Skin of body (tissue), 1 donor: ENCODE measurements at regions not wholly inside any gene's neighbourhood (a gene's known extent, or its start where the extent isn't known, plus 50 kb on each side); places are given as distances from the start of the nearest gene placed in this dataset.
A peak's percentile ranks its signal among the peaks of the same experiment; 100 is the strongest.

Experiments
- DNase-seq: peaks from one replicate; lab custom pipeline; 2025; lab: John Stamatoyannopoulos, UW

DNA sequence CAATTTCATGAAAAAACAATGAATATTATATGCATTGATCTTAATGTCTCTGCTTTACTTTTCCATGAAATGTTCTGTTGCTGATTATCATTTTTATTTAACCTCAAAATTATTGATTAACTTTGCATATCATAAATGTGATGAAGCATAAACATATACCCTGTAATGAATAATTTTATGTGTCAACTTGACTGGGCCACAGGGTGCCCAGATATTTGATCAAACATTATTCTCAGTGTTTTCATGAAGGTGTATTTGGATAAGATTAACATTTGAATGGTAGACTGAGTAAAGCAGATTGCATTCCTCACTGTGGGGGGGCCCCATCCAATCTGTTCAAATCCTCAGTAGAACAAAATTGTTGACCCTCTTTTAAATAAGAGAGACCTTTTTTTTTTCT lies 265.2 kb downstream of the CENPW start:
- DNase-seq, result no peak

GRCh38 chr6:126607289-126607688 lies 267.4 kb downstream of the CENPW start:
- no peak for DNase-seq

DNA sequence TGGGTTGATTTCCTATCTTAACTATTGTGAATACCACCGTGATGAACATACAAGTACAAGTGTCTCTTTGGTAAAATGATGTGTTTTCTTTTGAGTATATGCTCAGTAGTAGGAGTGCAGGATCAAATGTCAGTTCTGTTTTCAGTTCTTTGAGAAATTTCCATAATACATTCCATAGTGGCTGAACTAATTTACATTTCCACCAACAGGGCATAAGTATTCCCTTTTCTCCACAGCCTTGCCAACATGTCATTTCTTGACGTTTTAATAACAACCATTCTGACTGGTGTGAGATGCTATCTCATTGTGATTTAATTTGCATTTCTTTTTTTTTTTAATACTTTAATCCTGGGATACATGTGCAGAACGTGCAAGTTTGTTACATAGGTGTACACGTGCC lies 268.8 kb downstream of the CENPW start:
- DNase-seq, result no peak

- DNase-seq, result no peak
These were observed 275.0 kb downstream of the CENPW start for GRCh38 chr6:126614642-126615504.

- no peak for DNase-seq
These were observed 277.0 kb downstream of the CENPW start for GRCh38 chr6:126616866-126617265.

DNA sequence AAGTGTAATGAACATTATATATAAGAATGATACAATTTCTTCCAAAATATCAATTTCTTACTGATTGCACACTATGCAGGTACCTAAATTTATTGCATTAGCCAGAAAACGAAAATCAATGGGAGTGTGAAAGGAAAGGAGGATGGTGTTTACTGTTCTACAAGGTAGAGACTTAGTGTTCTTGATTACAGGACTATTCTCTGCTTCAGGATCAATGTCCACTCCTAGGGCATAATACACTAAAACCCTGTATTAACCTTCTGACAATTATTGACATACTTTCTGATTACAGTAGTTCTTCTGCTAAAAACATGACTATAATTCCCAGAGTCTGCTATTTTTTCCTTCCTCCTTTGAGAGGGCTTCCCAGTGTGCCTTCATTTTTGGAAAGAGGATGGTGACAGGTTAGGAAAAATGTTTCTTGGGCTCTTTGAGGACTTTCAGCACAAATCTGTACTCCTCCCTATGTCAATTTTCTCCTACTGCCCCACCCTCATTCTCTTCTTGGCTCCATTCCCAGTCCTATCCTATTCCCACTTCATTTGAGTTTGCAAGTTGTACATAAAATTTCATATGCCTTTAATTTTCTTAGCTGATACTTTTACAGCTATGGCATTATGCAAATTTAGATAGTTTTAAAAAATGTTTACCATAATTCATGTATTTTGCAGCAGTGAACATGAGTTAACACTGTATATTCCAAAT lies 278.9 kb downstream of the CENPW start:
- no peak for DNase-seq

DNA sequence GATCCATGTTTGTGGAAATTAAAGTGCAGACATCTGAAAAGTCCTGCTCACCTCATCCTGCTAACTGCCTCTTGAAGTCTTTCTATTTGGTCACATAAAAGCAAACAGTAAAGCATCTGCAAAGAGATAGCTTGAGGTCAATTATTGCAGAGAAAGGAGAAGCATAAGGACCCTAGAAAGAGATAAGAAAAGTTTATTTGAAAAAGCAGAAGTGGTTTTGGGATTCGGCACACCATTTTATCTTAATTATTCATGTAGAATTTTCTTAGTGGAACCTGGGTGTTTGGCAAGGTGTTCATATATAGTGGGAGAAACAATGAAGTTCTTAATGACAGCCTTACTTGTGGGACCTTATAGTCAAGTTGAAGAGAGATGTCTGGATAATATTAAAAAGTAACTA lies 280.8 kb downstream of the CENPW start:
- no peak for DNase-seq

GRCh38 chr6:126625019-126625418 lies 285.1 kb downstream of the CENPW start:
- DNase-seq, result no peak

DNA sequence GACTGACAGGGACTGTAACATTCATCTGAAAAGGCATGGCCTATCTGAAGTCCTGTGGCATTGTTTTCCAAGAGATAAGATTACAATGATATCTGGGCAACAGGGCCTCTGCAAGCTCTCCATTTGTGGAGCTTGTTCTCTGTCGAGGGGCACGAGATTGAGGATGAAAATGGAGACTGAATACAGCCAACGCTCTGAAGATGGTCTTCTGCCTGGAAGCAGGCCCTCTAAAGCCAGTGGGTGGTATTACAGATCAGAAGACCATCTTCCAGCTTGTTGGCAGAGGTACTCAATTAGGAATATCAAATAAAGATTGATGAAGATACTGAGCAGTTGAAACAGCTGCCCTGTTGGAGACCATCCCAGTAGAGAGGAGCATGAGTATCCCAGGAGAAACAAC lies 288.2 kb downstream of the CENPW start:
- no peak for DNase-seq

DNA sequence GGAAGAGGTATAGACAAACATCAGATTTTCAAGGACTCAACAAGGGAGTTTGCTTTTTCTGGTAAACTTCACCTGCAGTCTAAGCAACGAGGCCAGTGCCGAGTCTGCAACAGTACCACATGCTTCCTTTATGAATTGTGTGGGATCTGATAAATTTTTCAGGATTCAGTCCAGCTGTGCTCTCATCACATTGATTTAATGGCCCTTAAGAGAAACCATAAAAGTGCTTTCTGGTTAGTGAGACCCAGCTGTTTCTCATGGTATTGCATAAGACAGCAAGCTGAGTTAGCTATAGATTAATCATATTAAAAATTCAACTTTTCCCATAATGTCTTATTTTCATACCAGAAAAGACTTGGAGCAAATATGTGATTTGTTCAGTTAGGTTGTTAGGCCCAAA lies 291.4 kb downstream of the CENPW start:
- DNase-seq, result peak; percentile 89

DNA sequence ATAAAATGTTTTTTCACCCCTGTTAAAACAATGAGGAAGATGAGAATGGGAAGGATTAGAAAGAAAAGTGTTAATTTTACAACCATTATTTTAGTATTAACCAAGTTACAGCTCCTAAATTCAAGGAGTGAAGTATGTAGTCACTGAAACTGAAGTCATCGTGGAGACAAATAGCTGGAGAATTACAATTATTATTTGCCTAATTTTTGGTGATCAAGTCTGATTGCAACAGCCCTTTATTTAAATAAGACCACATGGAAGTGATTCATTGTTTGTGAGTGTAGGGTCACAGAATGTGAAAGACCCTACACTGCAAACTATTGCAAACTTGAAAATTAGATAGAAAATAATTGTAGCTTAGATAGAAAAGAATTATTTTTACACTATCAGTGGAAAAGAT lies 292.4 kb downstream of the CENPW start:
- DNase-seq, result no peak

DNA sequence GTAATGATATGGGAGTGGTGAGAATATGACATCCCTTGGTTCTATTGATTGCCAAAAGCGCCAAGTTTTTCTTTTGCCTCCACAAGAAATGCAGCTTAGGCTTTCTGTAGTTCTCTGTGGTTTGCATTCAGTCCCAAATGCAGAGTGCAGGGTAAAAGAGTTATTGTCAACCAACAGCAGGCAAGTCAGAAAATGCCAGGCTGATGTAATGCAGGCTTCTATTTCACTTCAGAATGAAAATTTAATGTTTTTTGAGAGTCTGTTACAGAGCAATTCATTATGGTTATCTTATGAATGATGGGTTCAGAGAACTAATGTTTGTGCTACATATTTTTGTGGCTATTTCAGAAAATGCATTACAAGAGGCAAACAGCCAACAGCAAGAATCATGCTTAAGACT lies 293.5 kb downstream of the CENPW start:
- peak; percentile 4 for DNase-seq

GRCh38 chr6:126640356-126640755 lies 300.4 kb downstream of the CENPW start:
- DNase-seq, result no peak

DNA sequence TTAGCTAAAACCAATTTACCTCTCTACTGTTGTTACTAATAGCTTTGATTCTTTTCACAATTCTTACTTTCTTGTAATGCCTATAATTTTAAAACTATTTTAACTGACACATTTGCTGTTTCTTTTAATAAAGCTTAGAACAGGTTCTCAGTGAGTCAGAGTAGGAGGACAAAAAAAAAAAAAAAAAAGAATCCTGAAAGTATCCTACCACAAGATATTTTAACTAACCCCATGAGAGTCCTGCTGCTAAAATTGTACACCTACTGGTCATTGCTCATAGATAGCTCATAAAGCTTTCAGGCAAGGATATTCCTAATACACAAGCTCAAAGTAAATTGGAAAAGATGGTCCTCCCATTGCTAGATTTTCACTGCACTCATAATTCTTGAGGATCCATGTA lies 301.0 kb downstream of the CENPW start:
- DNase-seq, result no peak

GRCh38 chr6:126641641-126642040 lies 301.7 kb downstream of the CENPW start:
- no peak for DNase-seq

DNA sequence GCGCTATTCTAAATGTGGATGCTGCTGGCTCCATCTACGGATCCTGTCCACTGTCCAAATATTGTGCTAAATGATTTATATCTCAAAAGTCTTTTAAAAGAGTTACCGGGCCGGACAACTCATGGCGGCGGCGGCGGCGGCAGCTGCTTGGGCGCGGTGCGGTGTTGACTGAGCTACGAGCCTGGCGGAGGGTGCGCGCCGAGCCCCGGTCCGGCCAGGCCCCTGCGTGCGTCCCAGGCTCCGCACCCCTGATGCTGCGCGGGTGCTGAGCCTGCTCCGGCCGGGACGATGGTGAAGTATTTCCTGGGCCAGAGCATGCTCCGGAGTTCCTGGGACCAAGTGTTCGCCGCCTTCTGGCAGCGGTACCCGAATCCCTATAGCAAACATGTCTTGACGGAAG lies 303.4 kb downstream of the CENPW start:
- DNase-seq, result no peak

- DNase-seq, result peak; percentile 18
These were observed 311.0 kb downstream of the CENPW start for GRCh38 chr6:126650931-126651330.

GRCh38 chr6:126657561-126658175 lies 317.8 kb downstream of the CENPW start:
- peak; percentile 2 for DNase-seq

- no peak for DNase-seq
These were observed 320.5 kb downstream of the CENPW start for GRCh38 chr6:126660376-126660775.

DNA sequence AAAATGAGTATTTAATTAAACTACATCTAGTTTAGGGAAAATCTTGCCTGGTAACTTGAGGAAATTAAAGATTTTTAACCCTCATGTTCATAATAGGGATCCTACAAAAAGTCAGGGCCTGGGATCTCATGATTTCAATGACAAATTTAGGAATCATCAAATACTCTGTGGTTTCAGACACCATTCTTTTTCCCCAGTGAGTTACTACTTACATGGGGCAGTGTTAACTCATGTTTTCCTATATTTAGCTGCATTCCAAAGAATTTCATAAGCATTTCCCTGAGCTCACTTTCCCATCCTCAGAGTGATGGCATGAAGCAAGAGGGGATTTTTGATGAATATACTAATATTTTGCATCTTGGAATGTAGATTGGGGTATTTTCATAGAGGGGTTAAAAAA lies 321.7 kb downstream of the CENPW start:
- DNase-seq, result no peak

GRCh38 chr6:126662966-126663365 lies 323.1 kb downstream of the CENPW start:
- no peak for DNase-seq

GRCh38 chr6:126664271-126664670 lies 324.4 kb downstream of the CENPW start:
- DNase-seq, result no peak

GRCh38 chr6:126665551-126665950 lies 325.6 kb downstream of the CENPW start:
- peak; percentile 15 for DNase-seq
